C4-2B (cell line): ENCODE measurements at regions not wholly inside any gene's neighbourhood (a gene's known extent, or its start where the extent isn't known, plus 50 kb on each side); places are given as distances from the start of the nearest gene placed in this dataset.

Experiments
- H3K27ac ChIP-seq: fragments of 450-650 bp; 2 replicates; pipeline ENCODE4 v1.5.1; 2017
- ZFX ChIP-seq: fragments of 450-650 bp; IDR thresholded peaks from 2 replicates; pipeline ENCODE4 v1.6.1; 2017
- TF ChIP-seq, protein P1 (sequence below): fragments of 450-650 bp; conservative IDR thresholded peaks from 2 replicates; pipeline ENCODE4 v1.5.1; 2017; ENCODE audit warnings: mild to moderate bottlenecking

DNA sequence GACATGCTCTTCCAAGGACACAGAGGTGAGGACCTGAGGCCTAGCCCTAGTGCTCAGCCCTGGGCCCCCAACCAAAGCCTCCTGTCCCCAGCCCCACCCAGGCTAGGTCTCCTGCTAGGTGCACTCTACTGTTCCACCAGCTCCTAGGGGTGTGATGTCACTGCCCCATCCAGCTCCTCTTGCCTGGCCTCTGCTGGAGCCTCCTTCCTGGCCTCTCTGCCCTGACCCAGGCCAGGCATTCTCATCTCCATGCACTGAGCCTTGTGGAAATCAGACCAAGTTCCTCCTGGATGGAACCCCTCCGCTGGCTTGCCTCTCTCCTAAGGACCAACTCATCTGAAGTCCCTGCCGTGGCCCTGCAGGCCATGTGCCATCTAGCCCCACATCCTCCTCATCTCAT lies 156.8 kb downstream of the INHBB start:
- H3K27ac ChIP-seq = no peak overlapping the region
- no peak for TF ChIP-seq ZFX
- TF ChIP-seq, protein P1, sequence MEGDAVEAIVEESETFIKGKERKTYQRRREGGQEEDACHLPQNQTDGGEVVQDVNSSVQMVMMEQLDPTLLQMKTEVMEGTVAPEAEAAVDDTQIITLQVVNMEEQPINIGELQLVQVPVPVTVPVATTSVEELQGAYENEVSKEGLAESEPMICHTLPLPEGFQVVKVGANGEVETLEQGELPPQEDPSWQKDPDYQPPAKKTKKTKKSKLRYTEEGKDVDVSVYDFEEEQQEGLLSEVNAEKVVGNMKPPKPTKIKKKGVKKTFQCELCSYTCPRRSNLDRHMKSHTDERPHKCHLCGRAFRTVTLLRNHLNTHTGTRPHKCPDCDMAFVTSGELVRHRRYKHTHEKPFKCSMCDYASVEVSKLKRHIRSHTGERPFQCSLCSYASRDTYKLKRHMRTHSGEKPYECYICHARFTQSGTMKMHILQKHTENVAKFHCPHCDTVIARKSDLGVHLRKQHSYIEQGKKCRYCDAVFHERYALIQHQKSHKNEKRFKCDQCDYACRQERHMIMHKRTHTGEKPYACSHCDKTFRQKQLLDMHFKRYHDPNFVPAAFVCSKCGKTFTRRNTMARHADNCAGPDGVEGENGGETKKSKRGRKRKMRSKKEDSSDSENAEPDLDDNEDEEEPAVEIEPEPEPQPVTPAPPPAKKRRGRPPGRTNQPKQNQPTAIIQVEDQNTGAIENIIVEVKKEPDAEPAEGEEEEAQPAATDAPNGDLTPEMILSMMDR = no peak

DNA sequence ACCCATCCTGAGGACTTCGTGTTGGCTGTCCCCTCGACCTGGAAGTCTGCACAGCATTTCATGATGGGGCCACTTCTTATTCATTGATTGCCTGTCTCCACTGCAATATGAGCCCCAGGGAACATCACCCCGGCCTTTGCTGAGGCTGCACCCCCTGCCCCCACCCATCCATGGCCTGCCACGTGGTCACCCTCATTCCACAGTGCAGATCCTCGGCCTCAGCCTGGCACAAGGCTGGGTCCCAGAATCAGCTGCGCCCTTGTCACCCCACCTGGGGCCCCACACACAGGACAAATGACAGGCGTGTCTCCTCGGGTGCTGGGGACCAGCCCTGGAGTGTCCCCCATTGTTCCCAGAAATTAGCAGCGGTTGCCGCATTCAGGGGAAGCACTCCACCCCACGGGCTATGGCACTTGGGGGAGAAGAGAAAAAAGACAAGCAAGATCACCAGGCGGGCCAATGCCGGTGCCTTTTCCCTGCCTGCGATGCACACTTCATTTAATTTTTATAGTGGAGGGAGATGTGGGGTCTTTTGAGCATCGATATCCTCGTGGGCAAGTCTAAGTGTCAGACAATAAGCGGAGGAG lies 157.4 kb downstream of the INHBB start:
- no peak for TF ChIP-seq ZFX
- TF ChIP-seq, protein P1 = no peak
- H3K27ac ChIP-seq = no peak overlapping the region

DNA sequence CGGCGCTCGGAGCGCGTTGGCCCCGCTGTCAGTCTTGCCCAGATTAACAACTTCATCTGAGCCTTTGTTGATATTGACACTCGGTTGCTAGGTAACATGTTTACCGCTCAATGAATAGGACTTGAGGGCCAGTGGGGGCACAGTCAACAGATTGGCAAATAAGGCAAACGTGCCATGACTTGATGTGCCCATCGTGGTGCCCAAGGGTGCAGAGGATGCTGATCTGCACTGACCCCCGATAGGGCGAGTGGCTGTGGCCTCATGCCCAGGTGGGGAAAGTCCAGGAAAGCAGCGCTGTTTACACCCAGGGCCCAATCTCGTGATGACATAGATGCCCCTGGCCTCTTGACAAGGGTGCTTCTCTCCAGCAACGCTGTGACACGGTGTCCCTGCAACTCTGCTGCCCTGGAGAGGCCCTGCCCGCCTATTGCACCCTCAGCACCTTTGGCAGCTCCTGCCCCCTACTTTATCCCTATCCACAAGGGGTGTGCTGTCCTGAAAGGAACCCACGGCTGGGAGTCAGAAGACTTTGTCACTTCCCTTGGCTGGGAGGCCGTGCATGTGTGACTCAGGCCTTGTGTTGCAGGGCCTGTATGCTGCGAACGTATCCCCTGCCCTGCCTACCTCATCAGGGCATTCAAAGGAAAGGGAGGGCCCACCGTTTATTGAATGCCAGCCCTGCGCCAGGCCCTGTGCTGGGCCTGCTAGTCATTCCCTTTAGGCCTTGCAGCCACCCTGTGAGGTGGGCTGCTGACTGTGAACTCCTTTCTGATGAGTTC lies 158.0 kb downstream of the INHBB start:
- no peak for TF ChIP-seq ZFX
- no peak overlapping the region for H3K27ac ChIP-seq

DNA sequence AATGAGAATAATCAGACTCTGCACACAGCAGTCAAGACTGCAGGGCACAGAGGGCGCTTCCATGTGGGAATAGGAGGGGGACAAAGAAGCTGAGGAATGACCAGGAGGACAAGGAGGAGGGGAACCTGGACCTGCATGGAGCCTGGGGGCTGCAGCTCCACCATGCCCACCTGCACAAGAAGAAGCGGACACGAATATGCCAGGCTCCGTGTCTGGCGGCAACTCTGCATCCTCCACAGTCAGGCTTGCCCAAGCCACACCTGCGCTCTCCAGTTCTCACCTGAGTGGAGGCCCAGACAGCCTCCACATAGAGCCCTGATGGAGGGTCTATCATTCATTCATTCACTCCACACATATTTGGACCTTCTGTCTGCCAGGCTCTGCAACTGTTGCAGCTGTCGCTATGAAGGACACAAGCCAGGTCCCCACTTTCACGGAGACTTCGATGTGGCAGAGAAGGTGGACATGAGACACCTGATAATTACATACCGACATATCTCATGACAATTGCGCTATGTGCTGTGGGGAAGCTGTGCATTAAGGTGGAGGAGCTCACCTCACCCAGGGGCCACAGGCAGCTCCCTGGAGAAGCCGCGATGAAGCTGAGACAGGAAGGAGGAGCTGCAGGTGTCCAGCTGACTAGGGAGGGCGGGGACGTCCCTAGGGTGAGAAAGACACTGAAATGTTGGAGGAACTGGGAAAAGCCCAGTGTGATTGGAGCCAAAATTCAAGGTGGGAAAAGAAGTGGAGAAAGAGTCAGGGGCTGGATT lies 159.2 kb downstream of the INHBB start:
- H3K27ac ChIP-seq = no peak overlapping the region
- TF ChIP-seq, protein P1 = no peak
- no peak for TF ChIP-seq ZFX

DNA sequence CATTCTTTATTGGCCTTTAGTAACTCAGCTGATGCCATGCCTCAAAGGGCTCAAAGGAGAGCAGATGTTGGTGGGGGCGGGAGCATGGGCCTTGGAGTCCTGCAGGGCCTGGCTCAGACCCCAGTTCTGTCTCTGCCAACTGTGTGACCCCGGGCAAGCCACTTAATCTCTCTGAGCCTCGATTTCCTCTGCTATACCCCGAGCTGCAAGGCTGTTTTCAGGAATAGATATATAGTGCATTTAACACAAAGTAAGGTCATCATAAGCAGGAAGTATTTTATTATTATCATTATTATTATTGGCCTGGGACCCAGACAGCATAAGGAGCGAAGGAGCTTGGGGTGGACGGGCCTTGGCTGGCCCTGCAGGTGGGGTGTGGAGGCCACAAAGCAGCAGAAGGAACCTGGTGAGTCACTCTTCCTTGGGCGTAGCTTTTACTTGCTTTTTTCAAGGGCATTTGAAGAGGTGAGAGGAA lies 162.7 kb downstream of the INHBB start:
- no peak for TF ChIP-seq ZFX
- TF ChIP-seq, protein P1 = no peak
- no peak overlapping the region for H3K27ac ChIP-seq

DNA sequence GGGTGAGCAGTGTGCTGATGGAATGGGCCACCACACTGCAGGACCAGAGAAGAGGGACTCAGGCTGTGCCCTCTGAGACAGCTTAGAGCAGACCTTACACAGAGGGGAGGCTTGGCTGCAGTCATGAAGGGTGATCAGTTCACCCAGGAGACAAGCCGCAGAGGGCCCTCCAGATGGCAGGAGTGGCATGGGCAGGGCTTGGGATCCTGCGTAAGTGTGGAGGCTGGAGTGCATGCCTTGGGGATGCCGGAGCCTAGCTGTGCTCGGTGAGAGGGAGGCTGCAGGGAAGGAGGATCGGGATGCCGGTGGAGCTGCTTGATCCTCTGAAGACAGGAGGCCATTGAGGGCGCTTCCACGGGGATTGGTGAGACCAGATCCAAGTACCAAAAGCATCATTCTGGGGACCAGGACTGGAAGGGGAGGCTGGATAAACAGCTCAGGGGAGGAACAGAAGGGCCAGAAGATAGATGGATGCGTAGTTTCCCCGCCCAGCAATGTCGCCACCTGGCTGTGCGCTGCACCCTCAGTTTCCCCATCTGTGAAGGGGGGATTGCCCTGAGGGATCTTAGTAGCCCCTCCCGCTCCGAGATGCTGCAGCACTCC lies 163.4 kb downstream of the INHBB start:
- no peak for TF ChIP-seq ZFX
- TF ChIP-seq, protein P1 = no peak
- no peak overlapping the region for H3K27ac ChIP-seq

DNA sequence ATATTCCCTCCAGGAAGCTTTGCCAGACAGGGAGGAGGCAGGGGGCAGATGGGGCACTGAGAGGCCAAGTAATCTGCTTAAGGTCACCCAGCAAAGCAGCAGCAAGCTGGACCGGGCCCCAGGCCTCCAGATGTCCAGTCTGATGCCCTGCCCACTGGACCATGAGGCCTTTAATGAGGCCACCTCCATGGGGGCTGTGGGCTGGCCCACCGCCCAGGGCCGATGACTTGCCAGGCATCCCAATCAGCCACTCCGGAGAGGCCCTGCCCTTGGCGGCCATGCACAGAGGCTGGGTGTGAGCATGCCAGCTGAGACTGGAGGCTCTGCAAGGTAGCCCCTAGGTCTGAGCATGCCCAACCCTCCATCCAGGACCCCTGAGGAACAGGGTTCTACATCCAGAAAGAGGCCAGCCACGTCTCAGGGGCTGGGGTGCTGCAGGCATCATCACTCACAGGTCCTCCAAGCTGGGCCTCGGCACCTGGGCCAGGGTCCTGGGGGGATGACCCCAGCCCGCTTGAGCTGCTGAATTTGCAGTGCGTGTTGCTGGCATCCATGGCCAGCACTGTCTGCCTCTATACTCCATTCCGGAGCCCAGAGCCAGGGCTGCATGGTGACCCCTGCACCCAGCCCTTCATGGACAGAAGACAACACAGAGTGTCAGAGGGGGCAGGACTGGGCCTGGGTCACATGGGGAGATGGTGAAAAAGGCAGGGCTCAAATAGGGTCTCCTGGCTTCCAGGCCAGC lies 164.2 kb downstream of the INHBB start:
- no peak for TF ChIP-seq ZFX
- TF ChIP-seq, protein P1 = no peak
- no peak overlapping the region for H3K27ac ChIP-seq
